Bronchial epithelial cell (primary cell): ENCODE measurements at regions not wholly inside any gene's neighbourhood (a gene's known extent, or its start where the extent isn't known, plus 50 kb on each side); places are given as distances from the start of the nearest gene placed in this dataset.
A peak's percentile ranks its signal among the peaks of the same experiment; 100 is the strongest.
"Not testable (repeated sequence)": the region's sequence is repeated elsewhere in the genome, so short reads cannot be mapped to it uniquely, and the experiment has no call there.

Experiments used
- DNase-seq: peaks from one replicate; pipeline ENCODE4 v3.0.0-alpha.2; 2010; ENCODE audit warnings: low read depth
- FAIRE-seq: peaks from 2 replicates; lab custom pipeline; 2011; peaks lifted over from hg19 to GRCh38; lab: Jason Lieb, UNC
- H3K27me3 ChIP-seq: 2 replicates; pipeline ENCODE4 v1.5.1; 2011; ENCODE audit warnings: low read length; ENCODE audit not compliant: control insufficient read depth, insufficient read depth
- H3K36me3 ChIP-seq: 2 replicates; pipeline ENCODE4 v1.5.1; 2011; ENCODE audit warnings: low read length; ENCODE audit not compliant: control insufficient read depth, insufficient read depth
- H3K4me3 ChIP-seq: 2 replicates; pipeline ENCODE4 v1.5.1; 2011; ENCODE audit warnings: mild to moderate bottlenecking, low read depth, low read length, control low read depth
- TF ChIP-seq, protein P1 (sequence below): IDR thresholded peaks from 2 replicates; pipeline ENCODE4 v1.5.1; 2011; ENCODE audit warnings: mild to moderate bottlenecking, moderate library complexity, low read length, control low read depth, inconsistent platforms; ENCODE audit not compliant: insufficient read depth, severe bottlenecking

DNA sequence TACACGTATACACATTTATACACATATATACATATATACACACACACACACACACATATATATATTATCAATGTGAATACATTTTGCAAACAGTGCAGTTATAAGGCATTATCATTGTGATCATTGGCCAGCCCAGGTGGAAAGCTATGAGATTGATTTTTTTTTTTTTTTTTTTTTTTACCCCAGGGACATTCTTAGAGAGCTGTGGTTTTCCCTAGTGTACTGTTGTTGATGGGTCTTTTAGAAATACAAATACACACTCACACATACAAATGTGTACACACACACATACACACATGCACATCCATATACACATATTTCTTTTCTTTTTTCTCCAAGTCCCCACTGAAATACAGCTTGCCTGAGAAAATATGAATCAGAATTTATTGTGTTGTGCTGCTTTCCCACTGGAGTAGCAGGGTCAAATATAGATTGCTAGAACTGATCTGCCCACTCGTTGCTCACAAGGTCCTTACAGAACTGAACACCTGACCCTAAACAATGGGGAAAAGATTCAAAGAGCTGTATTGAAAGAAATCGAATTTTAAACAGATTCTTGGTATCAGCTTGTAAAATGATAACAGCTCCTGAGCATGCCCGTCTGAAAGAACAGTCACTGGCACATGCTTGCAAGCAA lies 325.6 kb downstream of the OMA1 start:
- TF ChIP-seq, protein P1, sequence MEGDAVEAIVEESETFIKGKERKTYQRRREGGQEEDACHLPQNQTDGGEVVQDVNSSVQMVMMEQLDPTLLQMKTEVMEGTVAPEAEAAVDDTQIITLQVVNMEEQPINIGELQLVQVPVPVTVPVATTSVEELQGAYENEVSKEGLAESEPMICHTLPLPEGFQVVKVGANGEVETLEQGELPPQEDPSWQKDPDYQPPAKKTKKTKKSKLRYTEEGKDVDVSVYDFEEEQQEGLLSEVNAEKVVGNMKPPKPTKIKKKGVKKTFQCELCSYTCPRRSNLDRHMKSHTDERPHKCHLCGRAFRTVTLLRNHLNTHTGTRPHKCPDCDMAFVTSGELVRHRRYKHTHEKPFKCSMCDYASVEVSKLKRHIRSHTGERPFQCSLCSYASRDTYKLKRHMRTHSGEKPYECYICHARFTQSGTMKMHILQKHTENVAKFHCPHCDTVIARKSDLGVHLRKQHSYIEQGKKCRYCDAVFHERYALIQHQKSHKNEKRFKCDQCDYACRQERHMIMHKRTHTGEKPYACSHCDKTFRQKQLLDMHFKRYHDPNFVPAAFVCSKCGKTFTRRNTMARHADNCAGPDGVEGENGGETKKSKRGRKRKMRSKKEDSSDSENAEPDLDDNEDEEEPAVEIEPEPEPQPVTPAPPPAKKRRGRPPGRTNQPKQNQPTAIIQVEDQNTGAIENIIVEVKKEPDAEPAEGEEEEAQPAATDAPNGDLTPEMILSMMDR: no peak
- H3K36me3 ChIP-seq: no peaks in the 10 kb centered on the region
- FAIRE-seq (no peak), DNase-seq (no peak)
- H3K4me3 ChIP-seq: no peak overlapping the region
- H3K27me3 ChIP-seq: no peaks in the 10 kb centered on the region

DNA sequence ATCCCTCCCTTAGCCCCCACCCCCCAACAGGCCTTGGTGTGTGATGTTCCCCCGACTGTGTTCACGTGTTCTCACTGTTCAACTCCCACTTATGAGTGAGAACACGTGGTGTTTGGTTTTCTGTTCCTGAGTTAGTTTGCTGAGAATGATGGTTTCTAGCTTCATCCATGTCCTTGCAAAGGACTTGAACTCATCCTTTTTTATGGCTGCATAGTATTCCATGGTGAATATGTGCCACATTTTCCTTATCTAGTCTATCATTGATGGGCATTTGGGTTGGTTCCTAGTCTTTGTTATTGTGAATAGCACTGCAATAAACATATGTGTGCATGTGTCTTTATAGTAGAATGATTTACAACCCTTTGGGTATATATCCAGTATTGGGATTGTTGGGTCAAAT lies 330.4 kb downstream of the OMA1 start:
- not testable (repeated sequence) for DNase-seq, FAIRE-seq, H3K4me3 ChIP-seq, H3K27me3 ChIP-seq, H3K36me3 ChIP-seq

DNA sequence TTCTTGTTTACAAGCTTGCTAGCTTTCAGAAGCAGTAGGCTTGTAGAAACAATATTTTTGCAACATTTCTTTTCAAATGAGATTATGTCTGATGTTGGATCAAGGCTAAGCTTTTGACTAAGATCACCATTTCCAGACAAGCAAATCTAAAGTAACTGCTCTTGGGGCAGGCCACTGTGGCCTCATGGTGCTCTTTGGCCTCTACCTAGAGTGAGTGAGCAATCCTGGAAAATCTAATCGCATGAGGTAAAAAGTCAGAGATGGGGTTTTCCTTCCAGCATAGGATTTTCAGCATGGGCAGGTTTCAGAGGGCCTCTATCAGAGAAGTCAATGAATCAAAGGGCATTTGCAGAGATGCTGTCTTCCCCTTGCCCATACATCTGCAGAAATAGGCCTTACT lies 331.9 kb downstream of the OMA1 start:
- DNase-seq (no peak), FAIRE-seq (no peak)
- no peak overlapping the region for H3K4me3 ChIP-seq
- H3K36me3 ChIP-seq: no peaks in the 10 kb centered on the region
- TF ChIP-seq, protein P1: no peak
- no peaks in the 10 kb centered on the region for H3K27me3 ChIP-seq

GRCh38 chr1:58211869-58212268 lies 334.7 kb downstream of the OMA1 start:
- Histone ChIP-seq H3K36me3 (no peaks in the 10 kb centered on the region), H3K4me3 (no peak overlapping the region), H3K27me3 (no peaks in the 10 kb centered on the region)
- DNase-seq (no peak), FAIRE-seq (no peak)
- TF ChIP-seq, protein P1: no peak

GRCh38 chr1:58209575-58209974 lies 337.0 kb downstream of the OMA1 start:
- H3K4me3 ChIP-seq: no peak overlapping the region
- FAIRE-seq: no peak
- TF ChIP-seq, protein P1: no peak

DNA sequence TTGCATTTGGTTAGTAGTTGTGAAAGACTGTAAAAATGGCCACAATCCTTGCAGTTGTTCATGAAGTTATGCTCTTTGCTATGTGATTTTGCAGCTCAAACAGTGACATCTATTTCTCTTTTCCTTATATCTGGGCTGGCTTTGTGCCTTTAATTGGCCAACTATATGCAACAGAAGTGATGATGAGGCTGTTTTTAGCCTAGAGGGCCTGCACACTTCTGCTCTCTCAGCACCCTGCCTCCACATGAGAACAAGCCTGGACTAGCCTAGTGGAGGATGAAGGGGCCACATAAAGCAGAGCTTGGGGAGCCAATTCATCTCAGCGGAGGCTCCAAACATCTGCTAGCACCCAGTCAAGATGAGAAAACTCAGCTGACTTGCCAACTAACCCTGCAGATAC lies 339.8 kb downstream of the OMA1 start:
- TF ChIP-seq, protein P1: no peak
- H3K27me3 ChIP-seq: no peaks in the 10 kb centered on the region
- no peak for FAIRE-seq

More at GRCh38 chr1:58209575-58209974, 337.0 kb downstream of the OMA1 start:
- no peaks in the 10 kb centered on the region for H3K36me3 ChIP-seq
- no peaks in the 10 kb centered on the region for H3K27me3 ChIP-seq
- no peak for DNase-seq

More for the DNA sequence above, 339.8 kb downstream of the OMA1 start:
- DNase-seq: peak; percentile 38
- H3K4me3 ChIP-seq: no peak overlapping the region
- no peaks in the 10 kb centered on the region for H3K36me3 ChIP-seq
